Kasumi-1 (cell line): ENCODE measurements at regions not wholly inside any gene's neighbourhood (a gene's known extent, or its start where the extent isn't known, plus 50 kb on each side); places are given as distances from the start of the nearest gene placed in this dataset.
"Not testable (repeated sequence)": the region's sequence is repeated elsewhere in the genome, so short reads cannot be mapped to it uniquely, and the experiment has no call there.

Experiments
- DNase-seq, 2 experiments: peaks; one replicate each; lab custom pipeline; 2025; lab: John Stamatoyannopoulos, UW

GRCh38 chr2:64795024-64795592, 141.4 kb upstream of the SERTAD2 start:
- DNase-seq, result no peak

GRCh38 chr2:64796926-64797325, 143.2 kb upstream of the SERTAD2 start:
- no peak for DNase-seq

DNA sequence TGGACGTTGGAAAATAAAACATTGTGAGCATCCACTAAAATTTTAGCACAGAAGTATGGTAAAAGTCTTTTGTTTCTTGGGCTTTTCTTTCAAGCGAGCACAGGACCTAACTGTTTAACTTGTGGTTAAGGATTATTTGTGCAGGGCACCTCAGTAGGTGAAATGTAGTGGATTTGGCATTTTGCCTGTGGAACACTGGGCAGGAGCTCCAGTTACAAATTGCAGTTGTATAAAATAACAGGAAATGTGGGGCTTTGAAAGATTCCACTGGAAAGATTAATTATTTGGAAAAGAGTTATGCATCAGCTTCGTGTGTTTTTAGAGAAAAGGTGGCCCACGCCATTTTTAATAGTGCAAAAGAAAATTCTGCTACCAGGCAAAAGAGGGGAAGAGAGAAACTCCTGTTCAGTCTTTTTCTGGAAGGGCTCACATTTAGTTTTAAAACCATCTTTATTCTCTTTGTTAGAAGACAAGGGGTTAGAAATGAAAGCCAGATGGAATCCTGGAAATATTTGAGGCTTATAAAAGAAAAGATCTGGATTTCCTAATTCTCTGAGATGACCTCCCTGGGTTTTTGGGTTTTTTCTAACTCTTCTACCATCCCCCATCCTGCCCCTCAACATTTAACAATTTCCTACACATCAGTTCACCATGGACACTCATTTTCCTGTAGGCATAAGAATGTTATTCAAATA, 144.3 kb upstream of the SERTAD2 start:
- no peak for DNase-seq

GRCh38 chr2:64799592-64800252, 146.0 kb upstream of the SERTAD2 start:
- DNase-seq, result no peak

- no peak for DNase-seq
Measured at GRCh38 chr2:64803776-64804175, 150.1 kb upstream of the SERTAD2 start.

- DNase-seq, result no peak
Measured at GRCh38 chr2:64804651-64805050, 150.9 kb upstream of the SERTAD2 start.

DNA sequence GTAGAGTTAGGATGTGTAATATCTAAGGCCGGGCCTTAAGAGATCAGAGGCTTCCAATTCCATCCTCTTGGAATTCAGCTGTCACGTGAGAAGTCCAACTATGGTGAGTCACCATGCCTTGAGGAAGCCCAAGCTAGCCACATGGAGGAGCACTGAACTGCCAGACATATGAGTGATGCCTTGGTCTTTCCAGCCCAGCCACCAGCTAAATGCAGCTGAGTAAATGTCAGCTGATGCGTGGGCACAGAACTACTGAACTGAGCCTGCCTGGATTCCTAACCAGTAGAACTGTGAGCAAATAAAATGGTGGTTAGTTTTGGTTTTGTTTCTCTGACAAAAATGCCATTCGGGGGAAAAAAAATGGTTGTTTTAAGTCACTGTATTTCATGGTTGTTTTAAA, 153.7 kb upstream of the SERTAD2 start:
- DNase-seq, result peak; percentile 2 to 15

DNA sequence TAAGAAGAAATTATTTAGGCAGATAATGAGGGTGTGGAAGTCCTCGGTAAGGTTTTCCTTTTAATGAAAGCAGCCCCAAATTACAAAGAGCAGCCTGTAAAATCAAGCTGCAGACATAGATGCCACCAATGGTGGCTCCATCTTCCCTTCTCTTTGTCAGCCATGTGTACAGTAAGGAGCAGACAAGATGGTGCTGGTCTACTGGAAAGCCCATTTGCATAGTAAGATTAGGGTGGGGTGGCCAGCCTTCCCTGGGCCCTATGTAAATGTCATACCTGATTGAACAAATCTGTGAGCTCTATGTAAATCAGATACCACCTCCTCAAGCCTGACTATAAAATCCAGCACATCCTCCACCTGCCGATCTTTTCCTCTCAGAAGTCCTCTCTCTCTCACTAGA, 154.4 kb upstream of the SERTAD2 start:
- no peak for DNase-seq

GRCh38 chr2:64808754-64809153, 155.0 kb upstream of the SERTAD2 start:
- DNase-seq, result no peak

DNA sequence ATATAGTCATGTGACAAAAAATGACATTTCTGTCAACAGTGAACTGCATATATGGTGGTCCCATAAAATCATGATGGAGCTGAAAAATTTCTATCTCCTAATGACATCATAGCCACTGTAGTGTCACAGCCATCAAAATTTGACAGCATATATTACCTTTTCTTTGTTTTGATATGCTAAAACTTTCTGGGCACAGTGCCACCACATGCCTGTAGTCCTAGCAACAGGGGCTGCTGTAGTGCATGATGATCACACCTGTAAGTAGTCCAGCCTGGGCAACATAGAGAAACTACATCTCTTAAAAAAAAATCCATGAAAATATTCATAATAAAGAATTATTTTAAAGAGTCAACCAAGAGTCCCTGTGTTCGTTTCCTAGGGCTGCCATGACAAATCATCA, 155.5 kb upstream of the SERTAD2 start:
- DNase-seq, result no peak

DNA sequence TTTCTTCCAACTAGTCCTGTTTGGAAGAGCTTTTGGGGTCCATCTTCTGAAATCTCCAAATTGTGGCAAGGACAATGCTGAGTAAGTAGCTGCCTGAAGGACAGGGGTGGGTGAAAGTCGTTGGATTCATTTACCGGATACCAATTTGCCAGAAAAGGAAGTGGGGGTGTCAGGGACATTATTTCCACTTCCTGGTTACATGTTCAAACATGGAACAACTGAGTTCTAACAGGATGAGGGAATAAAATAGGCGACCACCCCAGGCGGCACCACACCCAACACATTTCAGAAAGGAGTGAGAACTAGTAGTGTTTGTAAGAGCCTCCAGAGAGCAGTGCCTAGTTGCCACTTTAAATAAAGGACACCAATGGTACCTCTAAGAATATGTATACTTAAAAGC, 158.6 kb upstream of the SERTAD2 start:
- DNase-seq, result peak; percentile 38 to 50

DNA sequence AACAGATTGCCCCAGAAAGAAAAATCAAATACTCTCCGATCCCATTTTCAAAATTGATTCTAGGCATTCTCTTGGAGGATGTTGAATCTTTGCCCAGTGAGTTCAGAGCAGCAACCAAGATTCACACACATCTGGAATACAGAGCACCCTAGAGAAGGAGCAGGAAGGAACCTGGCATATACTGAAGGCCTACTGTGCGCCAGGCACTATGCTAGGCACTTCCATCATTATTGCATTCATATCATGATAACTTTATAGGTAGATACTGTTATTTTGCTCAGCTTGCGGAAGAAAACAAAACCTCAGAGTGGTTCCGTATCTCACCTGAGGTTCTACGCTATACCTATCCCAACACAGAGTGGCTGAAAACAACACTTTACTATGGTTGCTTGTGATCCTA, 160.3 kb upstream of the SERTAD2 start:
- DNase-seq, result no peak

DNA sequence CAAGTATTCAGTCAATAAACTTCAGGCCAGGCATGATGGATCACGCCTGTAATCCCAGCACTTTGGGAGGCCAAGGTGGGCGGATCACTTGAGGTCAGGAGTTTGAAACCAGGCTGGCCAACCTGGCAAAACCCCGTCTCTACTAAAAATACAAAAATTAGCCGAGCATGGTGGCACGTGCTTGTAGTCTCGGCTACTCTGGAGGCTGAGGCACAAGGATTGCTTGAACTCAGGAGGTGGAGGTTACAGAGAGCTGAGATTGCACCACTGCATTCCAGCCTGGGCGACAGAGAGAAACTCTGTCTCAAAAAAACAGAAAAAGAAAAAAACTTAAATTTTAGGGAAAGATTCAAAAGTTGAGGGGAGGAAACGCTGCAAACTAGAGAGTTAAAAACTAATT, 162.8 kb upstream of the SERTAD2 start:
- DNase-seq, result not testable (repeated sequence)

DNA sequence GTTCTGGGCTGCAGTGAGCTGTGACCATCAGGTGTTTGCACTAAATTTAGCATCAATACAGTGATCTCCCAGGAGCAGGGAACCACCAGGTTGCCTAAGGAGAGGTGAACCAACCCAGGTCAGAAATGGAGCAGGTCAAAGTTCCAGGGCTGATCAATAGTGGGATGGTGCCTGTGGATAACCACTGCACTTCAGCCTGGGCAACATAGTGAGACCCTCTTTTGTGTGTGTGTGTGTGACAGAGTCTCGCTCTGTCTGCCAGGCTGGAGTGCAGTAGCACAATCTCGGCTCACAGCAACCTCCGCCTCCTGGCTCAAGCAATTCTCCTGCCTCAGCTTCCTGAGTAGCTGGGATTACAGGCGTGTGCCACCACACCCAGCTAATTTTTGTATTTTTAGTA, 163.7 kb upstream of the SERTAD2 start:
- DNase-seq, result no peak

DNA sequence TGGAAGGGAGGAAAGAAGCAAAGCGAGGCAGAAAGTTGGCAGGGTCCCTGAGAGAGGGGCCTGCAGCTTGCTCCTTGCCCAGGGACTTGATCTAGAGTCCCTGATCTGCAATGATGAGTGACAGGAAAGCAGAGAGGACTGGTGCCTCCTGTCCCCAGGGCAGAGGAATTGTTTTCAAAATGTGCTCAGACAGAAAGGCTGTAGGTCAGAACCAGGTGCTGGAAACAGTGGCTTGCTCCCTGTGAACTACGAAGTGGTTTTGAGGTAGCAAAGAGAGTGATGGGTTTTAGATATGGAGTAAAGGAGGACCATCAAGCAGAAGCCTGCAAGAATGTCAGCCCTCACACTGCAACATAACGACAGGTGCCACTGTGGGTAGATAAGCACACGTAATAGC, 164.9 kb upstream of the SERTAD2 start:
- no peak for DNase-seq

GRCh38 chr2:64819361-64819760, 165.6 kb upstream of the SERTAD2 start:
- no peak for DNase-seq

- DNase-seq, result peak; percentile 37 to 44
Measured at GRCh38 chr2:64819774-64820688, 166.3 kb upstream of the SERTAD2 start.

GRCh38 chr2:64820901-64821300, 167.2 kb upstream of the SERTAD2 start:
- DNase-seq, result no peak

DNA sequence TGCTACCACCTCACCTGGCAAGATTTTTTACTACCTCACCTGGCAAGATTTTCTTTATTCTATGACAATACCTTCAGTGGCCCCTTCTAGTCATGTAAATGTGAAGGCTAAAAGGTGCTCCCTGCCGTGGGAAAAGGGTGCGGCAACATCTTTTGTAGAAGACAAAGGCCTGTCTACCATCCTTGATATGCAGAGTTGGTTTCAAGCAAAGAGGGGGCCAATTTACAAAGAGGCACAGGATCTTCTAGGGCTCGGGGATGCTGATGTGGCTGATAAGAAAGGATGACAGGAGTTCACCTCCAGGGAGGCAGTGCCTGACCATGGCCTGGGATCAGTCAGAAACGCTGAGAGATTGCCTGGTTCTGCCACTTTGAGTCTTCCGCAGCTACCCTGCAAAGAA, 165.4 kb upstream of the SLC1A4 start:
- DNase-seq, result no peak

DNA sequence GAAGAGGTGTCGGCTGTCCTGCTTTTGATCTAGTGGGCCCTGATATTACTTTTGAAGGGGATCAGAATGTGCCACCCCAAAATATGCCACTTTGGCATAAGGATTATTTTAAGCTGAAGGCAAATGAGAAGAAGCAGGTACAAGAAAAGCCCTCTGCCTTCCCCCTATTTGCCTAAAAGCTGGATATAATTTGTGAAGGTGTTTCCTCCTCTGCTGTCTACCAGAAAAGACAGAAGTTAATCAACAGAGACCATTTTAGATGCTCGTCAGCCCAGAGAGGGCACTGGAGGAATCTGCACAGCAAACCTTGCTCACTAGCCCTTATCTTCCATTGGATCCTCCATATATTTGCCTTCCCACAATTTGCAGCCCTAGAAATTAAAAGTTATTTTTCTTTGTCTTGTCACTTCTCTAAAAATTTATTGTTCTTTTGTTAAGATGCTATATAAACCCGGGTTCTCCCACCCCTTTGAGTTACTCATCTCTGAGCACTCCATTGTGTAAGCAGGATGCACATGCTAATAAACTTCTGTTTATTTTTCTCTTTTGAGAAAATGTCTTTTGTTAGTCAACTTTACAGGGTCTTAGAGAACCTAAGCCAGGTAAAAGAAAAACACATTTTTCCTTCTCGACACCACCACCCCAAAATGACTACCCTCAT, 163.2 kb upstream of the SLC1A4 start:
- no peak for DNase-seq

DNA sequence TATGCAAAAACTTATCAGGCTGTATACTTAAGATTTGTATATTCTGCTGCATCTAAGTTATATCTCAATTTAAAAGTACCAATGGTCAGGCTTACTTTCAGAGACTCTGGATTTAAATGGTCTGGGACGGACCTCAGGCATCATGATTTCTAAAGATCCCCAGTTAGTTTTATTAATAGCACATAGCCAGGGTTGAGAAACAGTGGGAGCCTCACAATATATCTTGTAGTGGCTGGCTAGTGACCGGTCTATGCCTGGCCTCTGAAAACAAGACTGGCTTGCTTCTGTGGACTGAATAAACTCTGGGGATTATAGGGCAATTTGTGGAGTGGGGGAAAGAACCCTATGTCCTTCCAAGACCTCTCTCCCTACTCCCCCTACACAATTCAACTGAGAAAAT, 162.5 kb upstream of the SLC1A4 start:
- no peak for DNase-seq

- no peak for DNase-seq
Measured at GRCh38 chr2:64828261-64828660, 160.9 kb upstream of the SLC1A4 start.
